ENCODE measurements at regions not wholly inside any gene's neighbourhood (a gene's known extent, or its start where the extent isn't known, plus 50 kb on each side); places are given as distances from the start of the nearest gene placed in this dataset.

DNA sequence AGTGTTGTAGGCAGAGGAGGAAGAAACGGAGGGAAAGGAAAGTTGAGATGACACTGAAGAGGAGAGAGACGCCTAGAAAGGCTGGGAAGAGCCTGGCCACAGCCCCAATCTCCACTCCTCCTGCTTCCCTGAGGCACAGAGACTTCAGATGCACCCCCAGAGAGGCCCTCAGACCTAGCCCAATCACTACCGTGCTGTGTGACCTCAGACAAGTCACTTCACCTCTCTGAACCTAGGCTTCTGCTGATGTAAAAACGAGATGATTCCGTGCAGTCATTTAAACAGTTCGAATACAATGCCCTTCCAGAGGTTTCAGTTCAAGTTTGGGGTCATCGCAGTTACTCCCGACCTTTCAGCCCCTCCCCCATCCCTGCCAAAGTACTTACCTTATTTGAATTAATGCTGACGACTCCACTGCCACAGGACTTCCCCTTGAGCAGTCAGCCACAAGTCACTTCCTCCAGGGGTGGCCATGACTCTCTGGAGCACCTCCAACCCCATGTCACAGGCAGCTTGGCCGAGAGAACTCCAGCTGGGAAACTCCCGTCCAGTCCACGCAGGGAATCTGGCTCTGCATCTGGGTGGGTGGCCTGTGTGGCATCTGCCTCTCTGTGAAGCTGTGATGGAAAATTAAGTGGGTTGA lies 105.2 kb upstream of the ID2 start:
- H3K79me2 ChIP-seq (ENCODE audit: insufficient read depth, low read length) = no peaks in the 10 kb centered on the region
- intact Hi-C loops (cut with micrococcal nuclease) = no loop called here
- no peak overlapping the region for H3K9ac ChIP-seq (ENCODE audit: low read length)
- H3K9me2 ChIP-seq (ENCODE audit: insufficient read depth) = no peaks in the 10 kb centered on the region
- peaks cover 0 to 23% of the 10 kb centered on the region in 2 experiments; a peak in 2 of 4 replicates for H3K4me1 ChIP-seq (ENCODE audit: control insufficient read depth in 1 of 2, insufficient read depth in 2 of 2, low read length in 2 of 2)
- CTCF ChIA-PET = no interaction called here
- H2AFZ ChIP-seq (ENCODE audit: low read depth, low read length, poor library complexity, severe bottlenecking) = no peak overlapping the region
- RAD21 ChIA-PET (ENCODE audit: low non-redundant PET in 1 of 2, low total read pairs in 2 of 2, uncharacterized antibody in 2 of 2, unreplicated experiment in 2 of 2) = no interaction called here
- H3K36me3 ChIP-seq (ENCODE audit: control insufficient read depth in 1 of 2, insufficient read depth in 2 of 2, low read length in 2 of 2) = no peaks in the 10 kb centered on the region
- H3K27ac ChIP-seq (ENCODE audit: low read depth, low read length) = no peak overlapping the region
- no TSS peak for BruUV-seq (replicated peaks)
- no peaks in the 10 kb centered on the region for H3K27me3 ChIP-seq (ENCODE audit: insufficient read depth, low read length)
- H4K20me1 ChIP-seq (ENCODE audit: insufficient read depth) = no peaks in the 10 kb centered on the region
- H3K9me3 ChIP-seq (ENCODE audit: control insufficient read depth in 1 of 2, insufficient read depth in 1 of 2, low read depth in 1 of 2, low read length in 2 of 2) = no peaks in the 10 kb centered on the region
- no peak for DNase-seq (ENCODE audit: low read depth, low spot score)
- no peak for ATAC-seq
- H3K4me2 ChIP-seq (ENCODE audit: low read length) = no peak overlapping the region
- POLR2A ChIA-PET = no interaction called here
- H3K4me3 ChIP-seq (replicated peaks in 1 of 2; ENCODE audit: low read depth in 1 of 2, low read length in 2 of 2) = no peak overlapping the region
- TF ChIP-seq SP1 (IDR thresholded peaks at IDR 0.05; ENCODE audit: low read depth) (no peak), CEBPB (IDR thresholded peaks at IDR 0.05; ENCODE audit: low read depth) (no peak), CBX3 (IDR thresholded peaks at IDR 0.05; ENCODE audit: low read depth) (no peak), RAD21 (IDR thresholded peaks at IDR 0.05; ENCODE audit: low read depth) (no peak), SRF (IDR thresholded peaks at IDR 0.05; ENCODE audit: low read depth) (no peak), EGR1 (IDR thresholded peaks at IDR 0.05; ENCODE audit: low read depth) (no peak), FOSL1 (IDR thresholded peaks at IDR 0.05; ENCODE audit: low read depth) (no peak), YY1 (IDR thresholded peaks at IDR 0.05; ENCODE audit: extremely low read depth, insufficient replicate concordance, low read depth, low read length) (no peak), POLR2AphosphoS5 (IDR thresholded peaks at IDR 0.05; ENCODE audit: low read depth, low read length) (no peak), ELF1 (IDR thresholded peaks at IDR 0.05; ENCODE audit: borderline replicate concordance, low read depth) (no peak), POLR2A (IDR thresholded peaks at IDR 0.05; ENCODE audit: borderline replicate concordance, extremely low read depth, insufficient read depth, insufficient read length) (no peak)
- TF ChIP-seq, protein P1, sequence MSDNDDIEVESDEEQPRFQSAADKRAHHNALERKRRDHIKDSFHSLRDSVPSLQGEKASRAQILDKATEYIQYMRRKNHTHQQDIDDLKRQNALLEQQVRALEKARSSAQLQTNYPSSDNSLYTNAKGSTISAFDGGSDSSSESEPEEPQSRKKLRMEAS (IDR thresholded peaks at IDR 0.05) = no peak

- no peak overlapping the region for H2AFZ ChIP-seq (ENCODE audit: low read depth, low read length, poor library complexity, severe bottlenecking)
- ChIA-PET POLR2A (no interaction called here), CTCF (no interaction called here), RAD21 (ENCODE audit: low non-redundant PET in 1 of 2, low total read pairs in 2 of 2, uncharacterized antibody in 2 of 2, unreplicated experiment in 2 of 2) (no interaction called here)
- H3K4me2 ChIP-seq (ENCODE audit: low read length) = no peak overlapping the region
- no TSS peak for BruUV-seq (replicated peaks)
- no peaks in the 10 kb centered on the region for H3K79me2 ChIP-seq (ENCODE audit: insufficient read depth, low read length)
- intact Hi-C loops (cut with micrococcal nuclease) = no loop called here
- no peak overlapping the region for H3K9ac ChIP-seq (ENCODE audit: low read length)
- H3K27ac ChIP-seq (ENCODE audit: low read depth, low read length) = no peak overlapping the region
- H3K9me3 ChIP-seq (ENCODE audit: control insufficient read depth in 1 of 2, insufficient read depth in 1 of 2, low read depth in 1 of 2, low read length in 2 of 2) = no peaks in the 10 kb centered on the region
- H4K20me1 ChIP-seq (ENCODE audit: insufficient read depth) = no peaks in the 10 kb centered on the region
- DNase-seq (ENCODE audit: low read depth, low spot score) = no peak
- no peak for ATAC-seq
- no peaks in the 10 kb centered on the region for H3K27me3 ChIP-seq (ENCODE audit: insufficient read depth, low read length)
- no peaks in the 10 kb centered on the region for H3K36me3 ChIP-seq (ENCODE audit: control insufficient read depth in 1 of 2, insufficient read depth in 2 of 2, low read length in 2 of 2)
- no peak overlapping the region for H3K4me3 ChIP-seq (replicated peaks in 1 of 2; ENCODE audit: low read depth in 1 of 2, low read length in 2 of 2)
- no peaks in the 10 kb centered on the region for H3K9me2 ChIP-seq (ENCODE audit: insufficient read depth)
- H3K4me1 ChIP-seq (ENCODE audit: control insufficient read depth in 1 of 2, insufficient read depth in 2 of 2, low read length in 2 of 2) = peaks cover 0 to 23% of the 10 kb centered on the region in 2 experiments; a peak in 2 of 4 replicates
- no peak for TF ChIP-seq SP1 (IDR thresholded peaks at IDR 0.05; ENCODE audit: low read depth)
- TF ChIP-seq ZFX (IDR thresholded peaks at IDR 0.05) = no peak
- TF ChIP-seq, protein P2, sequence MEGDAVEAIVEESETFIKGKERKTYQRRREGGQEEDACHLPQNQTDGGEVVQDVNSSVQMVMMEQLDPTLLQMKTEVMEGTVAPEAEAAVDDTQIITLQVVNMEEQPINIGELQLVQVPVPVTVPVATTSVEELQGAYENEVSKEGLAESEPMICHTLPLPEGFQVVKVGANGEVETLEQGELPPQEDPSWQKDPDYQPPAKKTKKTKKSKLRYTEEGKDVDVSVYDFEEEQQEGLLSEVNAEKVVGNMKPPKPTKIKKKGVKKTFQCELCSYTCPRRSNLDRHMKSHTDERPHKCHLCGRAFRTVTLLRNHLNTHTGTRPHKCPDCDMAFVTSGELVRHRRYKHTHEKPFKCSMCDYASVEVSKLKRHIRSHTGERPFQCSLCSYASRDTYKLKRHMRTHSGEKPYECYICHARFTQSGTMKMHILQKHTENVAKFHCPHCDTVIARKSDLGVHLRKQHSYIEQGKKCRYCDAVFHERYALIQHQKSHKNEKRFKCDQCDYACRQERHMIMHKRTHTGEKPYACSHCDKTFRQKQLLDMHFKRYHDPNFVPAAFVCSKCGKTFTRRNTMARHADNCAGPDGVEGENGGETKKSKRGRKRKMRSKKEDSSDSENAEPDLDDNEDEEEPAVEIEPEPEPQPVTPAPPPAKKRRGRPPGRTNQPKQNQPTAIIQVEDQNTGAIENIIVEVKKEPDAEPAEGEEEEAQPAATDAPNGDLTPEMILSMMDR (IDR thresholded peaks at IDR 0.05 in 2 of 3, conservative IDR thresholded peaks at IDR 0.05 in 1 of 3; ENCODE audit: borderline replicate concordance in 1 of 3, insufficient read depth in 1 of 3, low read depth in 2 of 3, low read length in 2 of 3) = no peak
- no peak for TF ChIP-seq ZNF274 (IDR thresholded peaks at IDR 0.05; ENCODE audit: low read depth, low read length)
- no peak for TF ChIP-seq JUND (IDR thresholded peaks at IDR 0.05)
- TF ChIP-seq, protein P3, sequence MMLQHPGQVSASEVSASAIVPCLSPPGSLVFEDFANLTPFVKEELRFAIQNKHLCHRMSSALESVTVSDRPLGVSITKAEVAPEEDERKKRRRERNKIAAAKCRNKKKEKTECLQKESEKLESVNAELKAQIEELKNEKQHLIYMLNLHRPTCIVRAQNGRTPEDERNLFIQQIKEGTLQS (IDR thresholded peaks at IDR 0.05) = no peak
- TF ChIP-seq POLR2AphosphoS5 (IDR thresholded peaks at IDR 0.05; ENCODE audit: low read depth, low read length) = no peak
- no peak for TF ChIP-seq TCF7L2 (IDR thresholded peaks at IDR 0.05; ENCODE audit: borderline replicate concordance, extremely low read depth, insufficient read depth, insufficient read length)
- no peak for TF ChIP-seq RAD21 (IDR thresholded peaks at IDR 0.05; ENCODE audit: low read depth)
- TF ChIP-seq FOSL1 (IDR thresholded peaks at IDR 0.05; ENCODE audit: low read depth) = no peak
- no peak for TF ChIP-seq EGR1 (IDR thresholded peaks at IDR 0.05; ENCODE audit: low read depth)
- no peak for TF ChIP-seq EZH2 (IDR thresholded peaks at IDR 0.05)
- no peak for TF ChIP-seq YY1 (IDR thresholded peaks at IDR 0.05; ENCODE audit: extremely low read depth, insufficient replicate concordance, low read depth, low read length)
Observed at GRCh38 chr2:8577573-8577972, 104.3 kb upstream of the ID2 start.
